Transverse colon (tissue), 4 donors: ENCODE measurements at regions not wholly inside any gene's neighbourhood (a gene's known extent, or its start where the extent isn't known, plus 50 kb on each side); places are given as distances from the start of the nearest gene placed in this dataset.

Experiments used
- EP300 ChIP-seq: sonication (generic); formaldehyde crosslinking; IDR thresholded peaks from one replicate; pipeline ENCODE4 v1.6.1; 2017; ENCODE audit warnings: antibody characterized with exemption, low read depth
- POLR2A ChIP-seq: fragments of 450-650 bp; IDR thresholded peaks from one replicate; pipeline ENCODE4 v1.6.1; 2016; ENCODE audit warnings: antibody characterized with exemption, mild to moderate bottlenecking, moderate library complexity
- POLR2AphosphoS5 ChIP-seq, 3 donors: sonication (generic); formaldehyde crosslinking; IDR thresholded peaks; one replicate each; pipeline ENCODE4 v1.6.1; 2016; ENCODE audit warnings: antibody characterized with exemption in 3 of 3
- TF ChIP-seq, protein P1 (sequence below), 5 experiments: fragments of 200-600 bp in 3 of 5; fragments of 450-650 bp in 2 of 5; sonication (generic) in 3 of 5; IDR thresholded peaks; 1 replicate in 2 of 5; 2 replicates in 3 of 5; pipeline ENCODE4 v1.5.1; 2016 to 2017; ENCODE audit warnings: antibody characterized with exemption in 5 of 5, inconsistent platforms in 3 of 5, mild to moderate bottlenecking in 2 of 5, moderate library complexity in 1 of 5

- TF ChIP-seq, protein P1, sequence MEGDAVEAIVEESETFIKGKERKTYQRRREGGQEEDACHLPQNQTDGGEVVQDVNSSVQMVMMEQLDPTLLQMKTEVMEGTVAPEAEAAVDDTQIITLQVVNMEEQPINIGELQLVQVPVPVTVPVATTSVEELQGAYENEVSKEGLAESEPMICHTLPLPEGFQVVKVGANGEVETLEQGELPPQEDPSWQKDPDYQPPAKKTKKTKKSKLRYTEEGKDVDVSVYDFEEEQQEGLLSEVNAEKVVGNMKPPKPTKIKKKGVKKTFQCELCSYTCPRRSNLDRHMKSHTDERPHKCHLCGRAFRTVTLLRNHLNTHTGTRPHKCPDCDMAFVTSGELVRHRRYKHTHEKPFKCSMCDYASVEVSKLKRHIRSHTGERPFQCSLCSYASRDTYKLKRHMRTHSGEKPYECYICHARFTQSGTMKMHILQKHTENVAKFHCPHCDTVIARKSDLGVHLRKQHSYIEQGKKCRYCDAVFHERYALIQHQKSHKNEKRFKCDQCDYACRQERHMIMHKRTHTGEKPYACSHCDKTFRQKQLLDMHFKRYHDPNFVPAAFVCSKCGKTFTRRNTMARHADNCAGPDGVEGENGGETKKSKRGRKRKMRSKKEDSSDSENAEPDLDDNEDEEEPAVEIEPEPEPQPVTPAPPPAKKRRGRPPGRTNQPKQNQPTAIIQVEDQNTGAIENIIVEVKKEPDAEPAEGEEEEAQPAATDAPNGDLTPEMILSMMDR (IDR thresholded peaks at IDR 0.05): no peak
- no peak for TF ChIP-seq POLR2AphosphoS5 (IDR thresholded peaks at IDR 0.05)
- no peak for TF ChIP-seq POLR2A
- TF ChIP-seq EP300: no peak
These were observed 84.8 kb downstream of the OAT start for GRCh38 chr10:124333931-124334330.
